Activated naive CD8-positive, alpha-beta T cell treated with anti-CD3 and anti-CD28 coated beads, Interleukin-2, amount 10 ng/mL, durations not matched to agents 7 days and 5 days (primary cell): ENCODE measurements at regions not wholly inside any gene's neighbourhood (a gene's known extent, or its start where the extent isn't known, plus 50 kb on each side); places are given as distances from the start of the nearest gene placed in this dataset.
"Not testable (repeated sequence)": the region's sequence is repeated elsewhere in the genome, so short reads cannot be mapped to it uniquely, and the experiment has no call there.

Experiments
- ATAC-seq: fragments of 150-1000 bp; cut with Tn5 transposase; one replicate; pipeline ENCODE4 v1.10.0; 2021; ENCODE audit warnings: low read depth, moderate library complexity
- POLR2A ChIA-PET: fragments of 350-600 bp; sonication (Branson Sonifier 250); formaldehyde crosslinking; loops from one replicate; lab custom pipeline; 2021; ENCODE audit warnings: antibody characterized with exemption; lab: Charles Lee
- DNase-seq: peaks from one replicate; pipeline ENCODE4 v3.0.0; 2021
- H3K27ac Mint-ChIP-seq: one replicate; pipeline ENCODE4 v1.8.0; 2022; ENCODE audit warnings: mild to moderate bottlenecking, mixed read lengths
- H3K27me3 Mint-ChIP-seq: one replicate; pipeline ENCODE4 v1.8.0; 2022; ENCODE audit warnings: mild to moderate bottlenecking, moderate library complexity, mixed read lengths
- H3K36me3 Mint-ChIP-seq: one replicate; pipeline ENCODE4 v1.8.0; 2021; ENCODE audit warnings: mild to moderate bottlenecking, mixed read lengths
- H3K4me1 Mint-ChIP-seq: one replicate; pipeline ENCODE4 v1.8.0; 2021; ENCODE audit warnings: mixed read lengths
- H3K4me3 Mint-ChIP-seq: one replicate; pipeline ENCODE4 v1.8.0; 2022; ENCODE audit warnings: mild to moderate bottlenecking, moderate library complexity, mixed read lengths
- H3K9me3 Mint-ChIP-seq: one replicate; pipeline ENCODE4 v1.8.0; 2021; ENCODE audit warnings: mixed read lengths

GRCh38 chr9:29063031-29063430 is 1489.8 kb upstream of the C9orf72 start:
- H3K27me3 Mint-ChIP-seq: no peaks in the 10 kb centered on the region
- no peak for ATAC-seq
- DNase-seq: no peak
- H3K36me3 Mint-ChIP-seq: no peaks in the 10 kb centered on the region
- no peaks in the 10 kb centered on the region for H3K9me3 Mint-ChIP-seq
- no peak overlapping the region for H3K4me3 Mint-ChIP-seq
- no peak overlapping the region for H3K27ac Mint-ChIP-seq
- POLR2A ChIA-PET: no interaction called here
- H3K4me1 Mint-ChIP-seq: no peaks in the 10 kb centered on the region

DNA sequence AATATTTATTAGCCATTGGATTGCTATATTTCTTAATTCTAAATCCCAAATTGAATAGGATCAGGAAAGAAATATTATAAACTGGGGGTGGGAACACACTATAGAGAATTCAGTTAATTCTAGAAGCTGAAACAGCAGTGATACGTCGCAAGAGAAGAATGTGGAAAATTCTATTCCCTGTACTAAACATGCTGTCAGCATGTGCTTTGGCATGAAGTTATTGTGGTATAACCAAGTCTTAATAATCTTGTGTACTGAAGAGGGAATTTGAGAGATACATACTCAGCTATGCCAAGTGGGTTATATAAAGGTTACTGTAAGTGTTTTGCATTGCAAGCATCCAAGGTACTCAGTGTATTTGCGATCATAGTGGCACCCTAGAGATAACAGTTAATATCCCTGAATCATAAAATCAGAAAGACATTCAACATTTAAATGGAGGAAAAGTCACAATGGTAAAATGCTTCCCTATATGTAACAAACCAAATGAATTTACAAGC is 1492.9 kb upstream of the C9orf72 start:
- Mint-ChIP-seq H3K27me3 (no peaks in the 10 kb centered on the region), H3K36me3 (no peaks in the 10 kb centered on the region), H3K27ac (no peak overlapping the region), H3K9me3 (no peaks in the 10 kb centered on the region), H3K4me1 (no peaks in the 10 kb centered on the region), H3K4me3 (no peak overlapping the region)
- DNase-seq: no peak
- no peak for ATAC-seq
- POLR2A ChIA-PET: no interaction called here

DNA sequence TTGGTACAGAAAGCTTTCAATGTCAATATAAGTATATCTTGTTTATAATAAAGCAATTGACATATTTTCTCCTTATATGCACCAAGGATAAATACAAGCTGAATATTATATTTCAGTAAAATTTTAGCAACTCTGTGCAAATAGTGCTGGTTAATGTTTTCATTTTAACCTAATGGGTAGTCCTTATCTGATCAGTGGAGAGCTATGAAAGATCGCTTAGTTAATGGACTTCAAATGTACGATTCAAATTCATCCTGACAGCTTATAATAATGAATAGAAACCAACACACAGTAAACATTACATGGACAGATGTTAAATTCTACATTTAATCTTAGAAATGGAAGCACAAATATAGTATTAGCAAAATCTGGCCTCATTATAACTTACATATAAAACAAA is 1495.2 kb upstream of the C9orf72 start:
- Mint-ChIP-seq H3K4me3 (no peak overlapping the region), H3K36me3 (no peaks in the 10 kb centered on the region), H3K27ac (no peak overlapping the region), H3K4me1 (no peaks in the 10 kb centered on the region), H3K27me3 (no peaks in the 10 kb centered on the region), H3K9me3 (no peaks in the 10 kb centered on the region)
- DNase-seq (no peak), ATAC-seq (no peak)
- POLR2A ChIA-PET: no interaction called here

DNA sequence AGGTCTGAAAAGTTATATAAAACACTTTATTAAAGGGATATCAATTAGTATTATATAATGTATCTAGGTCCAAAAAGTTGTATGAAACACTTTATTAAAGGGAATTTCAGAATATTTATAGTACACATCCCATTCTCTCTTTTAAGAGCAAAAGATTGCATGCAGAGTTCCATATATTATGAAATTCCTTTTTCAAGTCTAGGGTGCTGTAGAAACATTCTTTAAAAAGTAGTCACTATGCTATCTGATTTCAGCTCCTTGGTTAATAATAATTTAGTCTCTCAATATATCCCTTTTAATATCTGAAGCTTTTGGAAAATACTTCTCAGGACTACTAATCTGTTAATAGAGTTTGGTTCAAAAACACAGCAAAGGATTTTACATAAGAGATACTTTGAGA is 1496.1 kb upstream of the C9orf72 start:
- no peaks in the 10 kb centered on the region for H3K9me3 Mint-ChIP-seq
- no peak overlapping the region for H3K4me3 Mint-ChIP-seq
- no peak overlapping the region for H3K27ac Mint-ChIP-seq
- no peaks in the 10 kb centered on the region for H3K4me1 Mint-ChIP-seq
- H3K36me3 Mint-ChIP-seq: no peaks in the 10 kb centered on the region
- ATAC-seq (no peak), DNase-seq (no peak)
- H3K27me3 Mint-ChIP-seq: no peaks in the 10 kb centered on the region
- POLR2A ChIA-PET: no interaction called here

DNA sequence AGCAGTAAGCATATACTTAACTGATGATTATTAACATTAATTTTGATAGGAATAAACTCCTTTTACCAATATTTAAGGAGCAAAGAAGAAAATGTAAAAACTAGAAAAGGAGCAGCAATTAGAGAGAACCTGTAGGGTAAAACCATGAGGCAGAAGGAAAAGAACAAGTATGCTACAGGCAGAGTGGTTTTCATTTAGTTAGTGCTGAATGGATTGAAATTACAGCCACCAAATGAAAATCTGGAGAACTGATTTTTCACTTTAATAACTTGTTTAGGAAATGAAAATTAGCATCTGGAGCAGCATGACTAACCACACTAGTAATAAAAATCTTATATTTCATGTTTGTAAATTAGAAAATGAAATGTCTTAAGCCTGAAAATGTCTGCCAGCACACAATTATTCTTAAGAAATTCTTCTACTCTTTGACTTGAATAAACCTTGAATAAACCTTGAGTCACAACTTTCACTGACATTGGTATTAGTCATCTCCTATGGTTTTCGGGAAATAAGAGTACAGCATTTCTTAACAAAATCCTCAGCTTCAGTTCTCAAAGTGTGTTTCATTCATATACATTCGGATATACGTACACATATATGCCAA is 1504.9 kb upstream of the C9orf72 start:
- no peaks in the 10 kb centered on the region for H3K4me1 Mint-ChIP-seq
- no peak overlapping the region for H3K27ac Mint-ChIP-seq
- POLR2A ChIA-PET: no interaction called here
- H3K9me3 Mint-ChIP-seq: no peaks in the 10 kb centered on the region
- no peaks in the 10 kb centered on the region for H3K27me3 Mint-ChIP-seq
- no peaks in the 10 kb centered on the region for H3K36me3 Mint-ChIP-seq
- no peak overlapping the region for H3K4me3 Mint-ChIP-seq
- DNase-seq (no peak), ATAC-seq (no peak)

DNA sequence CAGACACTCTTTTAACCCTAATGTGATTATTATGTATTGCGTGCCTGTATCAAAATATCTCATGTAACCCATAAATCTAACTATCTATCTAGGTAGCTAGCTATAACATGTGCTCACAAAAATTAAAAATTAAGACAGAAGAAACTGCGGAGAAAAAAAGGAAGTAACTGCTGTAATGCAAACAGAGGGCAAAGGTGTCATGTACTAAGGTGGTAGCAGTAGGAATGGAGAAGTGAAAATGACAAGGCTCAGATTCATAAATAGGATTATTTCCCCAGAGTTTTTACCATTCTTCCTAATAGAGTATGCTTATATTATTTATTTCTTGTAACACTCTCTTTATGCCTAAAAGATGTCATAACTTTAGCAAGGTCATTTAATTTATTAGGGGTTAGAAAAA is 1527.5 kb upstream of the C9orf72 start:
- no peak for DNase-seq
- Mint-ChIP-seq H3K27ac (no peak overlapping the region), H3K36me3 (no peaks in the 10 kb centered on the region), H3K27me3 (no peaks in the 10 kb centered on the region), H3K4me1 (no peaks in the 10 kb centered on the region), H3K4me3 (no peak overlapping the region), H3K9me3 (no peaks in the 10 kb centered on the region)
- POLR2A ChIA-PET: no interaction called here
- no peak for ATAC-seq

DNA sequence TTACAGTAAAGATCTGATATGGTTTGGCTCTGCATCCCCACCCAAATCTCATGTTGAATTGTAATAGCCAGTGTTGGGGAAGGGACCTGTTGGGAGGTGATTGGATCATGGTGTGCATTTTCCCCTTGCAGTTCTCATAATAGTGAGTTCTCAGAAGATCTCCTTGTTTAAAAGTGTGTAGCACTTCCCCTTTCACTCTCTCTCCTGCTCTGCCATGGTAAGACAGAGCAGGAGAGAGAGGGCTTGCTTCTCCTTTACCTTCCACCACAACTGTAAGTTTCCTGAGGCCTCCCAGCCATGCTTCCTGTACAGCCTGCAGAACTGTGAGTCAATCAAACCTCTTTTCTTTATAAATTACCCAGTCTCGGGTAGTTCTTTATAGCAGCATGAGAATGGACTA is 1530.9 kb upstream of the C9orf72 start:
- H3K27ac Mint-ChIP-seq, H3K4me1 Mint-ChIP-seq, H3K4me3 Mint-ChIP-seq, POLR2A ChIA-PET, H3K27me3 Mint-ChIP-seq, ATAC-seq, H3K36me3 Mint-ChIP-seq, H3K9me3 Mint-ChIP-seq, DNase-seq: not testable (repeated sequence)

DNA sequence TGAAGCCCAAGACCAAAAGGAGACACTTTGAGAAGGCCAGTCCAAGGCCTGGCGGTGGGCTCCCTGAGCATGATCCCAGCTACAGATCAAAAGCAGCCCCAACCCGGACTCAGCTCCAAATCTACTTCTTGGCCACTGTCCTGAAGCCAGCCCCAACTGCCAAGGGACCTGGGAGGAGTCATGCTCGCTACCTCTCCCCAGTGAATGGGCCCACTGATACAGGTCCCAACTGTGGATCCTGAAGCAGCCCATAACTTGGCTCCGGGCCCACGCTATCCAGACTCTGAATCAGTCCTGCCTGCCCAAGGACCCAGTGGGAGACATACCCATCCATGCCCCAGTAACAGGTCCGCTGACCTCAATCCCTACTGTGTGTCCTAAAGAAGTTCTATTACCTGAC is 1545.3 kb upstream of the C9orf72 start:
- Mint-ChIP-seq H3K4me3 (no peak overlapping the region), H3K4me1 (no peaks in the 10 kb centered on the region), H3K9me3 (no peaks in the 10 kb centered on the region), H3K27ac (no peak overlapping the region), H3K36me3 (no peaks in the 10 kb centered on the region), H3K27me3 (no peaks in the 10 kb centered on the region)
- POLR2A ChIA-PET: no interaction called here
- DNase-seq: no peak
- ATAC-seq: no peak

DNA sequence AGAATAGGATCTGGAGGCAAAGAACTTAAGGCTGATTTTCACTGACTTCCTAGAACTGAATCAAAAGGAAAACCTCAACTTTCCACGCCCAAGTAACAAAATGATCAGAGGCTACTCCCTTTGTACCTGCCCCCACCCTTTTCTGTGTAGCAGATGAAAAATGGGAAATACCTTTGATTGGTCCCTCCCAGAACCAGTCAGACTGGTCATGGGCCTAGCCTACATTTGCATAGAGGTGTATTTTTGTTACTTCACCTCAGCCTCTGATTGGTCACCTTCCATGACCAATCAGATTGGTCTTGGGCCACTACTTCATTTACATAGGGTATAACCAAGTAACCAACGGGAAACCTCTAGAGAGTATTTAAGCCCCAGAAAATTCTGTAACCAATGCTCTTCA is 1553.5 kb upstream of the C9orf72 start:
- ATAC-seq: no peak
- Mint-ChIP-seq H3K27me3 (no peaks in the 10 kb centered on the region), H3K9me3 (peaks cover 12% of the 10 kb centered on the region), H3K36me3 (no peaks in the 10 kb centered on the region), H3K4me1 (no peaks in the 10 kb centered on the region), H3K4me3 (no peak overlapping the region), H3K27ac (no peak overlapping the region)
- POLR2A ChIA-PET: no interaction called here
- no peak for DNase-seq

DNA sequence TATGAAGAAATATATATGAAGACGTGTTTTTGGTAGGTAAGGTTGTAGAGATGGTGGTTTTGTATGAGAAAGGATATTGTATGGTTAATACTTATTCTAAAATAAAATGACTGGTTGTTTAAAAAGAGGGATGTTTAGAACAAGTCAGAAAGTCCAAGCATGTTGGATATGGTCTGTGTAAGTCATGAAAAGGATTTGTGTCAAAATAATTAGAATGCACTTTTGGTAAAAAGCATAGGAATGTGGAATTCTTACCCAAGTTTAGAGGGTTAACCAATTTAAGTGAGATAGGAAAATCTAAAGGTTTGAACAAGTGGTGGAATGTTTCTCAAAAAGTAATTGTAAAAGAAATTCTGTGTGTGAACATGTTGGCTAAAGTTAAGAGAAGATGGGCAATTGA is 1556.5 kb upstream of the C9orf72 start:
- POLR2A ChIA-PET: no interaction called here
- Mint-ChIP-seq H3K27me3 (no peaks in the 10 kb centered on the region), H3K27ac (no peak overlapping the region), H3K4me3 (no peak overlapping the region), H3K36me3 (no peaks in the 10 kb centered on the region), H3K4me1 (no peaks in the 10 kb centered on the region), H3K9me3 (peaks cover 15% of the 10 kb centered on the region)
- no peak for ATAC-seq
- DNase-seq: no peak

DNA sequence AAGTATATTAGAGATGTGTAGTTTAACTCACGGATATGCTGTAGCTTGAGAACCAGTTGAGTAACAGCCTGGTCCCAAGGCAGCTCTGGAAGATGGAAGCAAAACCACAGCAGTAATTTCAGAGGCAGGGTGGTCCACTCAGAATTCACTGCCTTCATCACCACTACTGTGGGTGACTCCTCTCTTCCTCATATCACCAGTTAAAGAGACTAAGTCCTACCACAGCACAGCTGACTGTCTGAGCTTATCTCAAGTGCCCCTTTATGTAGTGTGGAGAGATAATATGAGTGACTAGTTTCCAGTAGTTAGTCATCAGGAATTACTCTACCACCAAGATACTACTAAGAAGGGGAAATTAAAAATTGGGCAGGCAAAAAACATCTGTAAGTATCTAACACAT is 1571.2 kb upstream of the C9orf72 start:
- H3K36me3 Mint-ChIP-seq: no peaks in the 10 kb centered on the region

GRCh38 chr9:29150606-29151005 is 1577.3 kb upstream of the C9orf72 start:
- Mint-ChIP-seq H3K9me3 (peaks cover 2% of the 10 kb centered on the region), H3K27me3 (no peaks in the 10 kb centered on the region), H3K36me3 (no peaks in the 10 kb centered on the region), H3K27ac (no peak overlapping the region), H3K4me1 (no peaks in the 10 kb centered on the region), H3K4me3 (no peak overlapping the region)
- DNase-seq (no peak), ATAC-seq (no peak)
- POLR2A ChIA-PET: no interaction called here

More for the DNA sequence above, 1571.2 kb upstream of the C9orf72 start:
- Mint-ChIP-seq H3K4me1 (no peaks in the 10 kb centered on the region), H3K27me3 (no peaks in the 10 kb centered on the region), H3K4me3 (no peak overlapping the region), H3K27ac (no peak overlapping the region), H3K9me3 (peaks cover 6% of the 10 kb centered on the region)
- ATAC-seq (no peak), DNase-seq (no peak)
- POLR2A ChIA-PET: no interaction called here

GRCh38 chr9:29160763-29161353 is 1587.6 kb upstream of the C9orf72 start:
- Mint-ChIP-seq H3K4me1 (no peaks in the 10 kb centered on the region), H3K27me3 (no peaks in the 10 kb centered on the region)
- ATAC-seq: no peak

DNA sequence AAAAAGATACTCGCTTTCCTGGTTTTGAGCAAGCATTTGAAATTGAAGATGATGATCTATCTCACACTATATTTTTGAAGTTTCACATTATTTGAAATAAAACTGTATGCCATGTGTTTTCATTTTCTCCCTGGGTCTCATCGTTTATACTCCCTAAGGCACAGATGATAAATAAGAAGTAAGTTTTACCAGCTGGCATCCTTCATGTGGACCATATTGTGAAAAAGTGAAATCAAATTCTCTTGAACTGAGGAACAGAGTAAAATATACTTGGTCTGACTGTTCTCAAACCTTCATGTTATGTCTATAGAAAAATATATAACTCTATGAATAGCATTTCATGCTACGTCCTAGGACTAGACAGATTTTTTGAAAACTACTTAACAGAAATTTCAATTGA is 1600.9 kb upstream of the C9orf72 start:
- POLR2A ChIA-PET: no interaction called here
- peaks cover 2% of the 10 kb centered on the region for H3K9me3 Mint-ChIP-seq
- H3K36me3 Mint-ChIP-seq: no peaks in the 10 kb centered on the region
- no peaks in the 10 kb centered on the region for H3K4me1 Mint-ChIP-seq
- no peaks in the 10 kb centered on the region for H3K27me3 Mint-ChIP-seq
- H3K4me3 Mint-ChIP-seq: no peak overlapping the region
- no peak for ATAC-seq
- no peak for DNase-seq
- H3K27ac Mint-ChIP-seq: no peak overlapping the region

More at GRCh38 chr9:29160763-29161353, 1587.6 kb upstream of the C9orf72 start:
- no peak overlapping the region for H3K27ac Mint-ChIP-seq
- no peaks in the 10 kb centered on the region for H3K9me3 Mint-ChIP-seq
- H3K4me3 Mint-ChIP-seq: no peak overlapping the region
- no peak for DNase-seq
- no peaks in the 10 kb centered on the region for H3K36me3 Mint-ChIP-seq
- POLR2A ChIA-PET: no interaction called here
